ENCODE measurements at regions not wholly inside any gene's neighbourhood (a gene's known extent, or its start where the extent isn't known, plus 50 kb on each side); places are given as distances from the start of the nearest gene placed in this dataset.

DNA sequence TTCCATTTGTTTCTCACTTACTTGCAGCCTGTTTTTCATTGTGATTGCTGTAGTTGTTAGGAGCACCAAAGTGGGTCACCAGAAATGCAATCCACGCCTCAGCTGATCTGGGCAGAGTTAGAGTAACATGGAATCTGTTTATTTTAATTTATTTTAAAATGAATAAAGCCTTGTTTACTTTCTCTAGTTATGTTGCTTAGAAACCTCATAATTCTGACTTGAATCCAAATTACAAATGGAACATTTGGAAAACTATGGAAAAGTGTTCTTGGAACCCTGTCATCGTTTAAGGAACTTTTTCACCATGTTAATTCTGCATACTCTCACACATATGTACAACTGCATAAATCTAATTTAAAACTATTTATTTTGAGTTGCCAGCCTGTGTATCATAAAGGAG lies 92.2 kb upstream of the DAAM1 start:
- TF ChIP-seq CTCF (IDR thresholded peaks at IDR 0.05): no peak
- no peak for TF ChIP-seq POLR2A (IDR thresholded peaks at IDR 0.05; ENCODE audit: low read depth)
- no peak for TF ChIP-seq EP300 (IDR thresholded peaks at IDR 0.05)
